ENCODE measurements at regions not wholly inside any gene's neighbourhood (a gene's known extent, or its start where the extent isn't known, plus 50 kb on each side); places are given as distances from the start of the nearest gene placed in this dataset.

GRCh38 chr13:87087741-87088140 lies 583.4 kb upstream of the SLITRK5 start:
- no peak for DNase-seq (ENCODE audit: extremely low spot score, unreplicated experiment)
- no peaks in the 10 kb centered on the region for H3K27me3 Mint-ChIP-seq
- H3K27ac Mint-ChIP-seq, result no peak overlapping the region
- no peaks in the 10 kb centered on the region for H3K36me3 Mint-ChIP-seq
- H3K4me3 Mint-ChIP-seq, result no peak overlapping the region
- TF ChIP-seq CTCF (conservative IDR thresholded peaks at IDR 0.05), result no peak
- no peaks in the 10 kb centered on the region for H3K9me3 Mint-ChIP-seq
- no peaks in the 10 kb centered on the region for H3K4me1 Mint-ChIP-seq (ENCODE audit: unreplicated experiment)

GRCh38 chr13:87089391-87089790 lies 581.8 kb upstream of the SLITRK5 start:
- H3K36me3 Mint-ChIP-seq, result no peaks in the 10 kb centered on the region
- no peak overlapping the region for H3K4me3 Mint-ChIP-seq
- peaks cover under 1% of the 10 kb centered on the region for H3K4me1 Mint-ChIP-seq (ENCODE audit: unreplicated experiment)
- no peak for TF ChIP-seq CTCF (conservative IDR thresholded peaks at IDR 0.05)
- no peaks in the 10 kb centered on the region for H3K9me3 Mint-ChIP-seq
- no peak for DNase-seq (ENCODE audit: extremely low spot score, unreplicated experiment)
- no peak overlapping the region for H3K27ac Mint-ChIP-seq
- H3K27me3 Mint-ChIP-seq, result no peaks in the 10 kb centered on the region

DNA sequence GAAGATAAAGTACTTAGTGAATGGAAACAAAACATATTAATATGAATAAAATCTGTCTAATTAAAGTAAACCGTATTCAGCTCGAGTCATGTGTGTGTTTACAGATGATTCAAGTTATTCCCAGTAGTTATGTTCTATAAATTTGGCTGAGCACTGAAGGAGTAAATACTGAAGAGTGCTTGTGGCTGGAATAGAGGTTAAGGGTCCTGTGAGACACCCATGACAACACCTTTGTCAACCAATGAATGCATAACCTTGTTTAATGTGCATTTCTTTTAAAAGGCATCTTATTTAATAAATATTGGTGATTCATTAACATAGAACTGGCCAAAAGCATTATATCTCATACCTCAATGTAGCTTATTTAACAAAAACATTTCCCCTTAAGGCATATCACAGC lies 577.8 kb upstream of the SLITRK5 start:
- TF ChIP-seq CTCF (conservative IDR thresholded peaks at IDR 0.05), result no peak
- no peak overlapping the region for H3K27ac Mint-ChIP-seq

DNA sequence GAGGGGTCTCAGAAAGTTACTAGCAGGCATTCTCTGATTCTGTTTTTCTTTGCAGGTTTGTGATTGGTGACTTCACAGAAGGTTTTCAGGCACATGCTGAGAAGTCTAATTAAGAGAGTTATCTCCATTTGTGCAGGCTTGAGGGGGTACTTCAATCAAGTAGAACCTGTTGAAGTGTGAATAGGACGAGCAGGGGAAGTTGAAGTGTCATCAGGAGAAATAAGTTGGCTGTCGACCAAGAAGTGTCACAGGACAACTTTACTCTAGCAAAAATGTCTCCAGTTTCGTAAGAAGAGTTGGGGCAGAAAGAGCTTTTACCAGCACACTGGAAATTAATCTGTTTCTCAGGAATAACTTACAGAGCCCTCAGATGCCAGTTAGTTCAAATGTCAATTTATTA lies 576.5 kb upstream of the SLITRK5 start:
- Mint-ChIP-seq H3K4me3 (no peak overlapping the region), H3K27me3 (no peaks in the 10 kb centered on the region), H3K9me3 (no peaks in the 10 kb centered on the region), H3K27ac (no peak overlapping the region), H3K4me1 (ENCODE audit: unreplicated experiment) (peaks cover 5% of the 10 kb centered on the region), H3K36me3 (no peaks in the 10 kb centered on the region)
- no peak for DNase-seq (ENCODE audit: extremely low spot score, unreplicated experiment)
- no peak for TF ChIP-seq CTCF (conservative IDR thresholded peaks at IDR 0.05)

More for the DNA sequence above, 577.8 kb upstream of the SLITRK5 start:
- peaks cover 5% of the 10 kb centered on the region for H3K4me1 Mint-ChIP-seq (ENCODE audit: unreplicated experiment)
- H3K36me3 Mint-ChIP-seq, result no peaks in the 10 kb centered on the region
- no peak overlapping the region for H3K4me3 Mint-ChIP-seq
- H3K9me3 Mint-ChIP-seq, result no peaks in the 10 kb centered on the region
- no peaks in the 10 kb centered on the region for H3K27me3 Mint-ChIP-seq
- no peak for DNase-seq (ENCODE audit: extremely low spot score, unreplicated experiment)

- no peak for DNase-seq (ENCODE audit: extremely low spot score, unreplicated experiment)
- Mint-ChIP-seq H3K27ac (no peak overlapping the region), H3K27me3 (no peaks in the 10 kb centered on the region), H3K36me3 (no peaks in the 10 kb centered on the region), H3K9me3 (no peaks in the 10 kb centered on the region), H3K4me3 (no peak overlapping the region), H3K4me1 (ENCODE audit: unreplicated experiment) (no peaks in the 10 kb centered on the region)
- no peak for TF ChIP-seq CTCF (conservative IDR thresholded peaks at IDR 0.05)
Observed at GRCh38 chr13:87100431-87100830, 570.7 kb upstream of the SLITRK5 start.

DNA sequence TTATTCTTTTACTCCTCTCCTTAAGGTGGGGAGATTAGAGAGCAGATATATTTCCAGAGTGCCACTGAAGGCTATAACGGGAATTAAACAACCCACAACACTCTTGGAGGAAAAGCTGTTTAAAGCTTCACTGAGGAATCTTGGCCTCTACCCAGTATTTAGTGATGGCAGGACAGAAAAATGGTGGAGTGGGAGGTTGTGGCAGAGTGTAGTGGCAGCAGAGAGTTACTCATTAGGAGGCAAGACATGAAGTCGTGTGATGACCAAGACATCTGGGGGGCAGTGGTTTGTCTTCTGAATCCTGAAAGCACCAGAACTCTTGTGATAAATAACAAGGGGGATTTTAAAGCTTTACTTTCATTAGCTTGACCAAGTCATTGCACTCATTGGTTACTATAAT lies 563.5 kb upstream of the SLITRK5 start:
- H3K4me1 Mint-ChIP-seq (ENCODE audit: unreplicated experiment), result no peaks in the 10 kb centered on the region
- no peak overlapping the region for H3K27ac Mint-ChIP-seq
- H3K27me3 Mint-ChIP-seq, result no peaks in the 10 kb centered on the region
- H3K36me3 Mint-ChIP-seq, result no peaks in the 10 kb centered on the region
- no peak for TF ChIP-seq CTCF (conservative IDR thresholded peaks at IDR 0.05)
- DNase-seq (ENCODE audit: extremely low spot score, unreplicated experiment), result no peak
- no peak overlapping the region for H3K4me3 Mint-ChIP-seq
- no peaks in the 10 kb centered on the region for H3K9me3 Mint-ChIP-seq

All from type B pancreatic cell (in vitro differentiated cells).